A549 (cell line): ENCODE measurements at regions not wholly inside any gene's neighbourhood (a gene's known extent, or its start where the extent isn't known, plus 50 kb on each side); places are given as distances from the start of the nearest gene placed in this dataset.
"Not testable (repeated sequence)": the region's sequence is repeated elsewhere in the genome, so short reads cannot be mapped to it uniquely, and the experiment has no call there.

Source experiments
- ATAC-seq, 2 experiments: fragments of 200-7000 bp in 1 of 2; fragments of >200 bp in 1 of 2; cut with Nextera tagmentation in 1 of 2; cut with Tn5 transposase in 1 of 2; 3 replicates each; pipeline versions ENCODE4 v1.8.0 to v1.9.1; 2018 to 2020; ENCODE audit warnings: mild to moderate bottlenecking in 1 of 2, moderate library complexity in 1 of 2
- CTCF ChIA-PET: fragments of 300-600 bp; sonication (Branson Sonifier 250); formaldehyde crosslinking; extraction: SDS; loops from one replicate; lab custom pipeline; 2021; ENCODE audit warnings: antibody characterized with exemption, inconsistent platforms; lab: Yijun Ruan, JAX
- POLR2A ChIA-PET: fragments of 350-600 bp; formaldehyde crosslinking; extraction: SDS; loops from one replicate; lab custom pipeline; 2021; ENCODE audit warnings: antibody characterized with exemption, inconsistent platforms; lab: Yijun Ruan, JAX
- DNase-seq, 2 experiments: peaks; one replicate each; pipeline versions ENCODE4 v3.0.0 to v3.0.0-alpha.2; 2011 to 2016; ENCODE audit warnings: low read depth in 1 of 2, low spot score in 1 of 2
- FAIRE-seq: peaks from 2 replicates; lab custom pipeline; 2011; peaks lifted over from hg19 to GRCh38; lab: Jason Lieb, UNC
- H3K27ac ChIP-seq, 2 experiments: fragments of >200 bp; sonication (Bioruptor Twin); formaldehyde crosslinking; 3 replicates each; pipeline ENCODE4 v1.5.1; 2016 to 2017
- H3K4me1 ChIP-seq: fragments of >200 bp; sonication (Bioruptor Twin); formaldehyde crosslinking; 3 replicates; pipeline ENCODE4 v1.6.1; 2016
- H3K4me2 ChIP-seq: fragments of >200 bp; sonication (Bioruptor Twin); formaldehyde crosslinking; 3 replicates; pipeline ENCODE4 v1.6.1; 2016
- H3K4me3 ChIP-seq: fragments of >200 bp; sonication (Bioruptor Twin); formaldehyde crosslinking; 3 replicates; pipeline ENCODE4 v1.5.1; 2016
- H3K9me3 ChIP-seq: fragments of >200 bp; sonication (Bioruptor Twin); formaldehyde crosslinking; 3 replicates; pipeline ENCODE4 v1.6.1; 2016
- BCL3 ChIP-seq: fragments of >200 bp; sonication (Bioruptor Twin); formaldehyde crosslinking; IDR thresholded peaks from 3 replicates; pipeline ENCODE4 v1.6.1; 2016
- CBX8 ChIP-seq: fragments of 200-600 bp; sonication (generic); IDR thresholded peaks from 2 replicates; pipeline ENCODE4 v1.6.1; 2016
- CEBPB ChIP-seq, 2 experiments: fragments of >200 bp in 1 of 2; sonication (Bioruptor Twin) in 1 of 2; formaldehyde crosslinking in 1 of 2; IDR thresholded peaks; 2 replicates each; pipeline ENCODE4 v1.6.1; 2012 to 2016
- CHD2 ChIP-seq: fragments of 150-350 bp; IDR thresholded peaks from 2 replicates; pipeline ENCODE4 v1.6.1; 2014; ENCODE audit warnings: low read length; ENCODE audit not compliant: partially characterized antibody
- CTCF ChIP-seq: fragments of >200 bp; sonication (Bioruptor Twin); formaldehyde crosslinking; IDR thresholded peaks from 3 replicates; pipeline ENCODE4 v1.5.1; 2016
- E2F6 ChIP-seq: IDR thresholded peaks from 2 replicates; pipeline ENCODE4 v1.6.1; 2012; ENCODE audit warnings: low read depth, borderline replicate concordance
- FOSL2 ChIP-seq, 2 experiments: fragments of 450-650 bp in 1 of 2; fragments of >200 bp in 1 of 2; sonication (Bioruptor Twin) in 1 of 2; formaldehyde crosslinking; IDR thresholded peaks; 2 replicates each; pipeline versions ENCODE4 v1.5.0 to v1.6.1; 2016 to 2020; ENCODE audit warnings: mild to moderate bottlenecking in 1 of 2, moderate library complexity in 1 of 2
- FOXS1 ChIP-seq: fragments of 250-450 bp; sonication (Bioruptor Pico); IDR thresholded peaks from 2 replicates; pipeline ENCODE4 v1.5.0; 2020; ENCODE audit warnings: mild to moderate bottlenecking, moderate library complexity
- HDAC2 ChIP-seq: fragments of 200-600 bp; sonication (generic); IDR thresholded peaks from 2 replicates; pipeline ENCODE4 v1.6.1; 2016
- HES2 ChIP-seq: fragments of >200 bp; sonication (Bioruptor Twin); formaldehyde crosslinking; IDR thresholded peaks from 2 replicates; pipeline ENCODE4 v1.6.1; 2016
- HEYL ChIP-seq: fragments of 250-450 bp; sonication (Bioruptor Pico); IDR thresholded peaks from 2 replicates; pipeline ENCODE4 v1.8.0; 2021; ENCODE audit warnings: mild to moderate bottlenecking, moderate library complexity
- HMGXB4 ChIP-seq: fragments of 250-450 bp; sonication (Bioruptor Pico); IDR thresholded peaks from 2 replicates; pipeline ENCODE4 v1.5.0; 2021; ENCODE audit warnings: mild to moderate bottlenecking, moderate library complexity, borderline replicate concordance
- HOXB13 ChIP-seq: fragments of 250-450 bp; sonication (Bioruptor Pico); IDR thresholded peaks from 2 replicates; pipeline ENCODE4 v1.5.0; 2020; ENCODE audit warnings: low read depth, mild to moderate bottlenecking, moderate library complexity
- JUNB ChIP-seq: fragments of >200 bp; sonication (Bioruptor Twin); formaldehyde crosslinking; IDR thresholded peaks from 2 replicates; pipeline ENCODE4 v1.6.1; 2016
- KDM1A ChIP-seq: fragments of 200-600 bp; sonication (generic); IDR thresholded peaks from 2 replicates; pipeline ENCODE4 v1.6.1; 2016; ENCODE audit warnings: low read depth, mild to moderate bottlenecking
- MAFK ChIP-seq: fragments of 450-650 bp; IDR thresholded peaks from 2 replicates; pipeline ENCODE4 v1.6.1; 2014; ENCODE audit not compliant: partially characterized antibody
- MAZ ChIP-seq: fragments of 150-350 bp; IDR thresholded peaks from 2 replicates; pipeline ENCODE4 v1.6.1; 2014; ENCODE audit warnings: antibody characterized with exemption, low read depth, low read length, borderline replicate concordance
- MYC ChIP-seq: IDR thresholded peaks from 2 replicates; pipeline ENCODE4 v1.6.1; 2012; ENCODE audit warnings: mild to moderate bottlenecking, inconsistent platforms, low read length, improper control_type of control experiment, borderline replicate concordance
- NFE2L2 ChIP-seq: fragments of 150-350 bp; conservative IDR thresholded peaks from 2 replicates; pipeline ENCODE4 v1.6.1; 2014; ENCODE audit warnings: low read length
- PHF8 ChIP-seq: fragments of 200-600 bp; sonication (generic); IDR thresholded peaks from 2 replicates; pipeline ENCODE4 v1.6.1; 2016; ENCODE audit warnings: low read depth, mild to moderate bottlenecking, antibody characterized with exemption, moderate library complexity, borderline replicate concordance
- POLR2A ChIP-seq: IDR thresholded peaks from 2 replicates; pipeline ENCODE4 v1.6.1; 2012; ENCODE audit warnings: mild to moderate bottlenecking, low read length
- RAD21 ChIP-seq, 2 experiments: fragments of >200 bp in 1 of 2; sonication (Bioruptor Twin) in 1 of 2; formaldehyde crosslinking in 1 of 2; IDR thresholded peaks in 1 of 2; conservative IDR thresholded peaks in 1 of 2; 2 replicates in 1 of 2; 3 replicates in 1 of 2; pipeline ENCODE4 v1.6.1; 2012 to 2018; ENCODE audit warnings: inconsistent platforms in 1 of 2
- RCOR1 ChIP-seq: fragments of 150-350 bp; IDR thresholded peaks from 2 replicates; pipeline ENCODE4 v1.6.1; 2014; ENCODE audit warnings: antibody characterized with exemption, low read length, low read depth
- RFX5 ChIP-seq: fragments of 450-650 bp; IDR thresholded peaks from 2 replicates; pipeline ENCODE4 v1.7.1; 2014; ENCODE audit warnings: antibody characterized with exemption, mild to moderate bottlenecking, moderate library complexity
- RNF2 ChIP-seq: fragments of 200-600 bp; sonication (generic); IDR thresholded peaks from 2 replicates; pipeline ENCODE4 v1.6.1; 2016; ENCODE audit warnings: low read depth, mild to moderate bottlenecking, antibody characterized with exemption, moderate library complexity, borderline replicate concordance
- SREBF2 ChIP-seq: fragments of 450-650 bp; IDR thresholded peaks from 2 replicates; pipeline ENCODE4 v1.6.1; 2014; ENCODE audit warnings: mild to moderate bottlenecking, moderate library complexity
- ZC3H11A ChIP-seq: fragments of 450-650 bp; IDR thresholded peaks from 2 replicates; pipeline ENCODE4 v1.6.1; 2014; ENCODE audit warnings: antibody characterized with exemption, mild to moderate bottlenecking
- WGBS: methylation state at CpG from one replicate; pipeline ENCODE4 v1.1.6; 2017; ENCODE audit errors: missing lambda C conversion rate; 5-methylcytosine and 5-hydroxymethylcytosine counted together

- Histone ChIP-seq H3K27ac (no peak overlapping the region), H3K9me3 (peaks cover 17% of the 10 kb centered on the region), H3K4me2 (no peak overlapping the region), H3K4me3 (no peak overlapping the region), H3K4me1 (no peaks in the 10 kb centered on the region)
- no peak for FAIRE-seq
- ATAC-seq, result no peak
- DNase-seq, result no peak
- ChIA-PET CTCF (interaction anchor here (0.6 to 2.2 kb wide), 2 partner anchors 15 to 111 kb away, joined by 3 to 6 read pairs; no protein-coding TSS in a partner anchor), POLR2A (interaction anchor here (0.6 kb wide), 1 partner anchor 20 kb away, joined by 3 read pairs; no protein-coding TSS in a partner anchor)
- 64% methylated on average over 7 of the region's 7 CpGs for WGBS
- TF ChIP-seq FOXS1 (CRISPR knock-in tag) (no peak), RFX5 (no peak), CTCF (no peak), RCOR1 (no peak), HMGXB4 (CRISPR knock-in tag) (no peak), HDAC2 (no peak), BCL3 (no peak), FOSL2 (IDR thresholded peaks at IDR 0.05) (no peak), FOSL2 (CRISPR knock-in tag; IDR thresholded peaks at IDR 0.05) (no peak), JUNB (no peak), KDM1A (no peak), HES2 (no peak), MYC (no peak), HEYL (CRISPR knock-in tag) (no peak), POLR2A (no peak)
Measured at GRCh38 chr9:88256216-88256615, 117.9 kb upstream of the SPATA31C2 start.

GRCh38 chr9:88255806-88256205, 117.5 kb upstream of the SPATA31C2 start:
- H3K4me1 ChIP-seq, FAIRE-seq, DNase-seq, ATAC-seq, H3K27ac ChIP-seq, H3K4me2 ChIP-seq, H3K4me3 ChIP-seq: not testable (repeated sequence)
- CTCF ChIA-PET, result interaction anchor here (2.2 kb wide), 1 partner anchor 15 kb away, joined by 6 read pairs; no protein-coding TSS in a partner anchor
- POLR2A ChIA-PET, result interaction anchor here (0.6 kb wide), 1 partner anchor 20 kb away, joined by 3 read pairs; no protein-coding TSS in a partner anchor
- peaks cover 20% of the 10 kb centered on the region for H3K9me3 ChIP-seq
- WGBS, result 39% methylated on average over 4 of the region's 4 CpGs

- H3K4me3 ChIP-seq, result no peak overlapping the region
- ATAC-seq, result no peak
- H3K9me3 ChIP-seq, result peaks cover 22% of the 10 kb centered on the region
- DNase-seq, result no peak
- no peak for TF ChIP-seq RAD21 (conservative IDR thresholded peaks at IDR 0.05 in 1 of 2, IDR thresholded peaks at IDR 0.05 in 1 of 2)
- TF ChIP-seq E2F6, result no peak
- TF ChIP-seq PHF8, result no peak
- TF ChIP-seq MAFK, result no peak
- no peak for TF ChIP-seq HOXB13 (CRISPR knock-in tag)
- TF ChIP-seq NFE2L2, result no peak
- no peak for TF ChIP-seq RNF2
- TF ChIP-seq FOXS1 (CRISPR knock-in tag), result no peak
- no peak for TF ChIP-seq SREBF2
- no peak for TF ChIP-seq MAZ
- no peak for TF ChIP-seq ZC3H11A
- no peak for TF ChIP-seq CHD2
- TF ChIP-seq CBX8, result no peak
- TF ChIP-seq CEBPB (IDR thresholded peaks at IDR 0.05), result no peak
- no peak for FAIRE-seq
- POLR2A ChIA-PET, result no interaction called here
- H3K4me2 ChIP-seq, result no peak overlapping the region
- 8% methylated on average over 1 of the region's 1 CpG for WGBS
- H3K4me1 ChIP-seq, result no peaks in the 10 kb centered on the region
- no peak overlapping the region for H3K27ac ChIP-seq
- CTCF ChIA-PET, result no interaction called here
Measured at GRCh38 chr9:88251903-88252302, 113.6 kb upstream of the SPATA31C2 start.
